CMK (cell line): ENCODE measurements at regions not wholly inside any gene's neighbourhood (a gene's known extent, or its start where the extent isn't known, plus 50 kb on each side); places are given as distances from the start of the nearest gene placed in this dataset.
"Not testable (repeated sequence)": the region's sequence is repeated elsewhere in the genome, so short reads cannot be mapped to it uniquely, and the experiment has no call there.

Experiments used
- DNase-seq: peaks from one replicate; pipeline ENCODE4 v3.0.0-alpha.2; 2010; ENCODE audit warnings: low read depth

GRCh38 chr10:27344568-27345454 lies 104.2 kb upstream of the ACBD5 start:
- no peak for DNase-seq

GRCh38 chr10:27341001-27341400 lies 100.4 kb upstream of the ACBD5 start:
- DNase-seq, result no peak

- not testable (repeated sequence) for DNase-seq
Measured at GRCh38 chr10:27335246-27335645, 94.6 kb upstream of the ACBD5 start.

GRCh38 chr10:27330074-27330473 lies 89.5 kb upstream of the ACBD5 start:
- no peak for DNase-seq

- DNase-seq, result no peak
Measured at GRCh38 chr10:27328946-27329345, 88.3 kb upstream of the ACBD5 start.

GRCh38 chr10:27326748-27327147 lies 86.2 kb upstream of the ACBD5 start:
- DNase-seq, result not testable (repeated sequence)

- DNase-seq, result no peak
Measured at GRCh38 chr10:27319752-27320431, 79.3 kb upstream of the ACBD5 start.

- not testable (repeated sequence) for DNase-seq
Measured at GRCh38 chr10:27319139-27319538, 78.5 kb upstream of the ACBD5 start.

- DNase-seq, result not testable (repeated sequence)
Measured at GRCh38 chr10:27315082-27315481, 74.5 kb upstream of the ACBD5 start.

- not testable (repeated sequence) for DNase-seq
Measured at GRCh38 chr10:27313586-27313985, 73.0 kb upstream of the ACBD5 start.

GRCh38 chr10:27312854-27313253 lies 72.3 kb upstream of the ACBD5 start:
- no peak for DNase-seq

- DNase-seq, result not testable (repeated sequence)
Measured at GRCh38 chr10:27311809-27312208, 71.2 kb upstream of the ACBD5 start.

GRCh38 chr10:27298522-27298850 lies 57.9 kb upstream of the ACBD5 start:
- not testable (repeated sequence) for DNase-seq

GRCh38 chr10:27297844-27298521 lies 57.4 kb upstream of the ACBD5 start:
- DNase-seq, result no peak

- DNase-seq, result not testable (repeated sequence)
Measured at GRCh38 chr10:27296285-27296684, 55.7 kb upstream of the ACBD5 start.

GRCh38 chr10:27291253-27291895 lies 50.8 kb upstream of the ACBD5 start:
- DNase-seq, result not testable (repeated sequence)
